ENCODE measurements at regions not wholly inside any gene's neighbourhood (a gene's known extent, or its start where the extent isn't known, plus 50 kb on each side); places are given as distances from the start of the nearest gene placed in this dataset.

GRCh38 chr2:217491271-217491670 is 511.5 kb downstream of the TNS1 start:
- no peaks in the 10 kb centered on the region for H3K36me3 ChIP-seq (replicated peaks in 1 of 2; ENCODE audit: control insufficient read depth in 1 of 2, insufficient read depth in 2 of 2, low read length in 2 of 2)
- no CpG with 5 or more reads among the region's 2 CpGs for WGBS (ENCODE audit: insufficient coverage)
- TF ChIP-seq CTCF (IDR thresholded peaks at IDR 0.05) = no peak
- Mint-ChIP-seq H3K27me3 (ENCODE audit: low read depth in 3 of 3) (peaks cover 6 to 20% (median 10%) of the 10 kb centered on the region in 3 donors), H3K4me3 (no peak overlapping the region), H3K27ac (no peak overlapping the region), H3K4me1 (peaks cover 21% of the 10 kb centered on the region), H3K36me3 (no peaks in the 10 kb centered on the region), H3K9me3 (peaks cover 0 to 5% (median 3%) of the 10 kb centered on the region in 7 donors)
- no peak overlapping the region for H3K4me3 ChIP-seq (replicated peaks in 1 of 3; ENCODE audit: low read depth in 2 of 3, low read length in 3 of 3)
- H3K9me3 ChIP-seq (replicated peaks in 1 of 2; ENCODE audit: control insufficient read depth in 1 of 2, insufficient read depth in 1 of 2, low read length in 2 of 2) = no peaks in the 10 kb centered on the region
- H2AFZ ChIP-seq (ENCODE audit: insufficient read depth, low read depth, low read length, poor library complexity, severe bottlenecking) = no peak overlapping the region
- intact Hi-C loops (cut with micrococcal nuclease) = no loop called here
- no peak overlapping the region for H3K27ac ChIP-seq (ENCODE audit: low read depth in 1 of 2, low read length in 2 of 2)
- H3K27me3 ChIP-seq (ENCODE audit: control insufficient read depth in 2 of 2, insufficient read depth in 2 of 2, low read length in 2 of 2) = no peaks in the 10 kb centered on the region
- no peak overlapping the region for H3K9ac ChIP-seq (ENCODE audit: insufficient read depth, low read length, poor library complexity, severe bottlenecking)
- H3K4me2 ChIP-seq (replicated peaks; ENCODE audit: extremely low read depth, low read length, poor library complexity, severe bottlenecking) = no peak overlapping the region
- H3K79me2 ChIP-seq (ENCODE audit: insufficient read depth, low read length) = no peaks in the 10 kb centered on the region
- no peaks in the 10 kb centered on the region for H4K20me1 ChIP-seq (ENCODE audit: insufficient read depth, low read length)
- DNase-seq = peak in 2 of 3 donors; percentile 7 to 27
- H3K4me1 ChIP-seq (ENCODE audit: control insufficient read depth in 1 of 2, insufficient read depth in 2 of 2, low read length in 2 of 2) = peaks cover 4 to 6% of the 10 kb centered on the region in 2 donors

- Mint-ChIP-seq H3K27me3 (ENCODE audit: low read depth in 3 of 3) (peaks cover 8 to 20% (median 12%) of the 10 kb centered on the region in 3 donors), H3K27ac (no peak overlapping the region), H3K9me3 (peaks cover 0 to 5% (median 3%) of the 10 kb centered on the region in 7 donors), H3K36me3 (no peaks in the 10 kb centered on the region), H3K4me1 (peaks cover 16% of the 10 kb centered on the region), H3K4me3 (peak overlapping the region in 1 of 2 donors; percentile 33)
- Histone ChIP-seq H3K27ac (ENCODE audit: low read depth in 1 of 2, low read length in 2 of 2) (no peak overlapping the region), H3K27me3 (ENCODE audit: control insufficient read depth in 2 of 2, insufficient read depth in 2 of 2, low read length in 2 of 2) (peaks cover 0 to 1% of the 10 kb centered on the region in 2 donors), H3K4me3 (replicated peaks in 1 of 3; ENCODE audit: low read depth in 2 of 3, low read length in 3 of 3) (no peak overlapping the region), H3K9ac (ENCODE audit: insufficient read depth, low read length, poor library complexity, severe bottlenecking) (no peak overlapping the region), H4K20me1 (ENCODE audit: insufficient read depth, low read length) (no peaks in the 10 kb centered on the region), H3K4me1 (ENCODE audit: control insufficient read depth in 1 of 2, insufficient read depth in 2 of 2, low read length in 2 of 2) (peaks cover 0 to under 1% of the 10 kb centered on the region in 2 donors), H2AFZ (ENCODE audit: insufficient read depth, low read depth, low read length, poor library complexity, severe bottlenecking) (no peak overlapping the region), H3K36me3 (replicated peaks in 1 of 2; ENCODE audit: control insufficient read depth in 1 of 2, insufficient read depth in 2 of 2, low read length in 2 of 2) (no peaks in the 10 kb centered on the region), H3K79me2 (ENCODE audit: insufficient read depth, low read length) (no peaks in the 10 kb centered on the region), H3K4me2 (replicated peaks; ENCODE audit: extremely low read depth, low read length, poor library complexity, severe bottlenecking) (no peak overlapping the region), H3K9me3 (replicated peaks in 1 of 2; ENCODE audit: control insufficient read depth in 1 of 2, insufficient read depth in 1 of 2, low read length in 2 of 2) (no peaks in the 10 kb centered on the region)
- TF ChIP-seq CTCF (IDR thresholded peaks at IDR 0.05) = no peak
- intact Hi-C loops (cut with micrococcal nuclease) = no loop called here
- no peak for DNase-seq
- WGBS (ENCODE audit: insufficient coverage) = 94% methylated on average over 8 of the region's 25 CpGs
Observed at GRCh38 chr2:217489145-217489960, 513.4 kb downstream of the TNS1 start.

All from CD14-positive monocyte (primary cell).